GM12874 (cell line): ENCODE measurements at regions not wholly inside any gene's neighbourhood (a gene's known extent, or its start where the extent isn't known, plus 50 kb on each side); places are given as distances from the start of the nearest gene placed in this dataset.

Experiments
- CTCF ChIP-seq: IDR thresholded peaks from 2 replicates; pipeline ENCODE4 v1.5.1; 2011; ENCODE audit warnings: low read depth, mild to moderate bottlenecking, control low read depth, low read length, moderate library complexity; ENCODE audit not compliant: insufficient read depth

GRCh38 chr7:113764401-113765035 is 154.3 kb downstream of the PPP1R3A start:
- TF ChIP-seq CTCF = no peak

GRCh38 chr7:113763226-113763625 is 155.6 kb downstream of the PPP1R3A start:
- no peak for TF ChIP-seq CTCF

- no peak for TF ChIP-seq CTCF
Measured at GRCh38 chr7:113756250-113756649, 162.6 kb downstream of the PPP1R3A start.

GRCh38 chr7:113752689-113753088 is 166.1 kb downstream of the PPP1R3A start:
- TF ChIP-seq CTCF = no peak

- no peak for TF ChIP-seq CTCF
Measured at GRCh38 chr7:113752289-113752688, 166.5 kb downstream of the PPP1R3A start.

GRCh38 chr7:113751547-113751946 is 167.3 kb downstream of the PPP1R3A start:
- no peak for TF ChIP-seq CTCF

GRCh38 chr7:113742377-113742776 is 176.4 kb downstream of the PPP1R3A start:
- TF ChIP-seq CTCF = no peak

GRCh38 chr7:113731571-113731970 is 187.2 kb downstream of the PPP1R3A start:
- TF ChIP-seq CTCF = no peak
